ENCODE measurements at regions not wholly inside any gene's neighbourhood (a gene's known extent, or its start where the extent isn't known, plus 50 kb on each side); places are given as distances from the start of the nearest gene placed in this dataset.

DNA sequence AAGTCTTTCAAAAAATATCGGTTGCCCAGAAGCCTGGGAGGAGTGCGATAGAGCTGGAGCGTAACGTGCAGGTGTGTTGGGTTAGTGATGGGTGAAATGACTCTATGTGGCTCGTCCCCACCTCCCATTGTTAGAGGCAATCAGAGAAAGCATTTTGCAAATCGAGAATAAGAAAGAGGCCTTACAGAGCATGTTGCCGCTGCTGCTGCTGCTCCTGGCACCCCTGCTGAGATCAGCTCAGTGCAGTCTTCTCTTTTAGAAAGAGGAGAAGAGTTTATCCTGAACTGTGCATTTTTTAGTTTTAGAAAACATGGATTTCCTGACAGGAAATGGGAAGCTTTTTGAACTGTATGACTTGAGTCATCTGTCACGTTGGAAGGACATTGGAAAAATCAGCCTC lies 774.5 kb upstream of the RBFOX1 start:
- no TSS peak for BruUV-seq (replicated peaks)
- Histone ChIP-seq H3K79me2 (ENCODE audit: insufficient read depth, low read depth, low read length) (no peaks in the 10 kb centered on the region), H4K20me1 (ENCODE audit: insufficient read depth, low read length) (no peaks in the 10 kb centered on the region), H3K36me3 (ENCODE audit: insufficient read depth, low read length) (no peaks in the 10 kb centered on the region), H2AFZ (ENCODE audit: low read length) (no peak overlapping the region), H3K4me1 (ENCODE audit: insufficient read depth, low read length, poor library complexity, severe bottlenecking) (no peaks in the 10 kb centered on the region), H3K4me3 (ENCODE audit: low read depth, low read length, poor library complexity, severe bottlenecking) (no peak overlapping the region), H3K9me3 (ENCODE audit: low read length) (no peaks in the 10 kb centered on the region), H3K9me2 (ENCODE audit: insufficient read depth, low read length) (no peaks in the 10 kb centered on the region), H3K27ac (ENCODE audit: low read depth, low read length, poor library complexity, severe bottlenecking) (no peak overlapping the region), H3K4me2 (ENCODE audit: low read length) (no peak overlapping the region)
- ChIA-PET CTCF (ENCODE audit: unreplicated experiment) (no interaction called here), POLR2A (no interaction called here)
- TF ChIP-seq, protein P1, sequence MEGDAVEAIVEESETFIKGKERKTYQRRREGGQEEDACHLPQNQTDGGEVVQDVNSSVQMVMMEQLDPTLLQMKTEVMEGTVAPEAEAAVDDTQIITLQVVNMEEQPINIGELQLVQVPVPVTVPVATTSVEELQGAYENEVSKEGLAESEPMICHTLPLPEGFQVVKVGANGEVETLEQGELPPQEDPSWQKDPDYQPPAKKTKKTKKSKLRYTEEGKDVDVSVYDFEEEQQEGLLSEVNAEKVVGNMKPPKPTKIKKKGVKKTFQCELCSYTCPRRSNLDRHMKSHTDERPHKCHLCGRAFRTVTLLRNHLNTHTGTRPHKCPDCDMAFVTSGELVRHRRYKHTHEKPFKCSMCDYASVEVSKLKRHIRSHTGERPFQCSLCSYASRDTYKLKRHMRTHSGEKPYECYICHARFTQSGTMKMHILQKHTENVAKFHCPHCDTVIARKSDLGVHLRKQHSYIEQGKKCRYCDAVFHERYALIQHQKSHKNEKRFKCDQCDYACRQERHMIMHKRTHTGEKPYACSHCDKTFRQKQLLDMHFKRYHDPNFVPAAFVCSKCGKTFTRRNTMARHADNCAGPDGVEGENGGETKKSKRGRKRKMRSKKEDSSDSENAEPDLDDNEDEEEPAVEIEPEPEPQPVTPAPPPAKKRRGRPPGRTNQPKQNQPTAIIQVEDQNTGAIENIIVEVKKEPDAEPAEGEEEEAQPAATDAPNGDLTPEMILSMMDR (conservative IDR thresholded peaks at IDR 0.05; ENCODE audit: low read length) = no peak
- TF ChIP-seq EZH2phosphoT487 (IDR thresholded peaks at IDR 0.05; ENCODE audit: borderline replicate concordance, low read depth, low read length) = no peak
- DNase-seq (ENCODE audit: low spot score) = no peak
- intact Hi-C loops (cut with micrococcal nuclease; ENCODE audit: unreplicated experiment) = no loop called here

DNA sequence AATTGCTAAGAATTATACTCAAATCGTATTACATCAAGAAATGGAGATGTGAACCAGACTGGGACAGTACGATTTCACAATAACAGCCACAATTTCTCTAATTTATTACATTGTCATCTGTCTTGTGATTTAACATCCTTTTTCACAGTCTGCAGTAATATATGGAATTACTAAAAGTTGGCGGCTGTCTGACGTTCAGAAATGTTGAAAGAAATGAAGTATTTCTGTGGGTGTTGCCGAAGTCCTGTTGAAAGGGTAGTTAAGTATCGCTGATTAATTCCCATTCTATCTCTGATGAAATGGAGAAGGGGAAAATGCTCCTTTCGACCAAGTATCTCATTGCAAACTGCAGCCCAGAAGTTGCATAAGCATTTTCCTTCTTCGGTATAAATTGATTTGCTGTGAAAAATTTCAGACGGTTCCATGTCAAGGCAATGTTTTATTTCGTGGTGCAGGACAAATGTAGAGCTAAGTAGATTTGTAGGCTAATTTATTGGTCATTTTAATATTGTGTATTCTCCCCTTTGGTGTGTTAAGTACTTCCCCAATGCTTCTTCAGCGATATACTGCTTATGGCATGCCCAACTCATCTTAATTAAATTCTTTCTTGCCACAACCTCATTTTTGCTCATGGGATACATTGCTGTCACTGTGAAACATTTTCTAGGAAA lies 775.2 kb upstream of the RBFOX1 start:
- Histone ChIP-seq H3K79me2 (ENCODE audit: insufficient read depth, low read depth, low read length) (no peaks in the 10 kb centered on the region), H3K9me2 (ENCODE audit: insufficient read depth, low read length) (no peaks in the 10 kb centered on the region), H3K4me1 (ENCODE audit: insufficient read depth, low read length, poor library complexity, severe bottlenecking) (no peaks in the 10 kb centered on the region), H2AFZ (ENCODE audit: low read length) (no peak overlapping the region), H3K27ac (ENCODE audit: low read depth, low read length, poor library complexity, severe bottlenecking) (no peak overlapping the region), H3K9me3 (ENCODE audit: low read length) (no peaks in the 10 kb centered on the region), H3K4me3 (ENCODE audit: low read depth, low read length, poor library complexity, severe bottlenecking) (no peak overlapping the region), H4K20me1 (ENCODE audit: insufficient read depth, low read length) (no peaks in the 10 kb centered on the region), H3K36me3 (ENCODE audit: insufficient read depth, low read length) (no peaks in the 10 kb centered on the region), H3K4me2 (ENCODE audit: low read length) (no peak overlapping the region)
- intact Hi-C loops (cut with micrococcal nuclease; ENCODE audit: unreplicated experiment) = no loop called here
- no peak for DNase-seq (ENCODE audit: low spot score)
- no TSS peak for BruUV-seq (replicated peaks)
- ChIA-PET POLR2A (no interaction called here), CTCF (ENCODE audit: unreplicated experiment) (no interaction called here)
- no peak for TF ChIP-seq EZH2phosphoT487 (IDR thresholded peaks at IDR 0.05; ENCODE audit: borderline replicate concordance, low read depth, low read length)
- TF ChIP-seq, protein P1 (conservative IDR thresholded peaks at IDR 0.05; ENCODE audit: low read length) = no peak

DNA sequence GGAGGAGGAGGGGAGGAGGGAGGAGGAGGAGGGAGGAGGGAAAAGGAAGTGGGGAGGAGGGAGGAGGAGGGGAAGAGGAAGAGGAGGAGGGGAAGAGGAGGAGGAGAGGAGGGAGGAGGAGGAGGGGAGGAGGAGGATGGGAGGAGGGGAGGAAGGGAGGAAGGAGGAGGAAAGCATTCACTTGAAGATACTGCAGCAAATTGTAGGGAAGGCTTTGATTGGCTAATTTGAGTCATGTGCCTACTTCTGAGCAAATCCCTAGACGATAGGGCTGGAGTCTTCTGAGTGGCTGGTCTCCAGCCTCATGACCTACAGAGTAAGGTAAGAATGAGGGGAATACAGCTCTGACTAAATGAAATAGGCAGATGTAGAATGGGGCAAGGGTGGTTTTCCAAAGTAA lies 783.2 kb upstream of the RBFOX1 start:
- intact Hi-C loops (cut with micrococcal nuclease; ENCODE audit: unreplicated experiment) = no loop called here
- Histone ChIP-seq H3K79me2 (ENCODE audit: insufficient read depth, low read depth, low read length) (no peaks in the 10 kb centered on the region), H4K20me1 (ENCODE audit: insufficient read depth, low read length) (no peaks in the 10 kb centered on the region), H3K4me2 (ENCODE audit: low read length) (no peak overlapping the region), H2AFZ (ENCODE audit: low read length) (no peak overlapping the region), H3K36me3 (ENCODE audit: insufficient read depth, low read length) (no peaks in the 10 kb centered on the region), H3K9me3 (ENCODE audit: low read length) (no peaks in the 10 kb centered on the region), H3K4me1 (ENCODE audit: insufficient read depth, low read length, poor library complexity, severe bottlenecking) (no peaks in the 10 kb centered on the region), H3K4me3 (ENCODE audit: low read depth, low read length, poor library complexity, severe bottlenecking) (no peak overlapping the region), H3K9me2 (ENCODE audit: insufficient read depth, low read length) (no peaks in the 10 kb centered on the region), H3K27ac (ENCODE audit: low read depth, low read length, poor library complexity, severe bottlenecking) (no peak overlapping the region)
- no peak for DNase-seq (ENCODE audit: low spot score)
- BruUV-seq (replicated peaks) = no TSS peak
- ChIA-PET POLR2A (no interaction called here), CTCF (ENCODE audit: unreplicated experiment) (no interaction called here)
- TF ChIP-seq, protein P1 (conservative IDR thresholded peaks at IDR 0.05; ENCODE audit: low read length) = no peak
- TF ChIP-seq EZH2phosphoT487 (IDR thresholded peaks at IDR 0.05; ENCODE audit: borderline replicate concordance, low read depth, low read length) = no peak
